ENCODE measurements at regions not wholly inside any gene's neighbourhood (a gene's known extent, or its start where the extent isn't known, plus 50 kb on each side); places are given as distances from the start of the nearest gene placed in this dataset.
"Not testable (repeated sequence)": the region's sequence is repeated elsewhere in the genome, so short reads cannot be mapped to it uniquely, and the experiment has no call there.

- no peaks in the 10 kb centered on the region for H3K9me3 ChIP-seq (ENCODE audit: insufficient read depth, low read length)
Measured at GRCh38 chr21:22355949-22356348, 1357.7 kb downstream of the NCAM2 start.

DNA sequence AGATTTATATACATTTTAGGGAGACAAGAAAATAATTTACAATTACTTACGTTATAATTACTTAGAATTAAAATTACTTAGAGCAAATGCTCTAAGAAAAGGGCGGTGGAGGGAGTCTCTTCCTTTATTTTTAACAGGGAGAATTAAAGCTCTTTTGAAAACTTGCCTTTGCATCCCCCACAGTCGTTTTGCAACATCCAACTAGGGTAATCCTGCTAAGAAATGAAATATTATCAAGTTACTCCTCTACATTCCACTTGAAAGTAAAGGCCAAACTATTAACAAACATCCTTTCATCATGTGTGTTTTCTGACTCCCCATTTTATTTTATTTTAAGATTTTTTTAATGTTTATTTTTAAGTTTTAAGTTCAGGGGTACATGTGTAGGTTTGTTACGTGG, 1358.5 kb downstream of the NCAM2 start:
- Histone ChIP-seq H3K4me2 (ENCODE audit: low read length) (no peak overlapping the region), H4K20me1 (ENCODE audit: insufficient read depth, low read length) (no peaks in the 10 kb centered on the region), H3K36me3 (replicated peaks; ENCODE audit: low read depth, low read length) (no peaks in the 10 kb centered on the region), H3K9me3 (ENCODE audit: insufficient read depth, low read length) (no peaks in the 10 kb centered on the region), H3K4me1 (ENCODE audit: low read length) (no peaks in the 10 kb centered on the region), H3K9ac (ENCODE audit: low read length) (no peak overlapping the region), H3K4me3 (ENCODE audit: low read length) (no peak overlapping the region), H2AFZ (ENCODE audit: low read depth, low read length) (no peak overlapping the region), H3K79me2 (ENCODE audit: low read length) (no peaks in the 10 kb centered on the region), H3K27ac (ENCODE audit: low read length) (no peak overlapping the region), H3K27me3 (ENCODE audit: low read depth, low read length) (no peaks in the 10 kb centered on the region)
- TF ChIP-seq EZH2phosphoT487 (IDR thresholded peaks at IDR 0.05; ENCODE audit: low read depth) (no peak), CTCF (IDR thresholded peaks at IDR 0.05; ENCODE audit: low read depth, low read length) (no peak)

More at GRCh38 chr21:22355949-22356348, 1357.7 kb downstream of the NCAM2 start:
- Histone ChIP-seq H3K27ac (ENCODE audit: low read length) (no peak overlapping the region), H2AFZ (ENCODE audit: low read depth, low read length) (no peak overlapping the region), H3K4me1 (ENCODE audit: low read length) (no peaks in the 10 kb centered on the region), H4K20me1 (ENCODE audit: insufficient read depth, low read length) (no peaks in the 10 kb centered on the region), H3K79me2 (ENCODE audit: low read length) (no peaks in the 10 kb centered on the region), H3K27me3 (ENCODE audit: low read depth, low read length) (no peaks in the 10 kb centered on the region), H3K9ac (ENCODE audit: low read length) (no peak overlapping the region), H3K4me2 (ENCODE audit: low read length) (no peak overlapping the region), H3K36me3 (replicated peaks; ENCODE audit: low read depth, low read length) (no peaks in the 10 kb centered on the region), H3K4me3 (ENCODE audit: low read length) (no peak overlapping the region)
- TF ChIP-seq CTCF (IDR thresholded peaks at IDR 0.05; ENCODE audit: low read depth, low read length) (no peak), EZH2phosphoT487 (IDR thresholded peaks at IDR 0.05; ENCODE audit: low read depth) (no peak)

- H3K27me3 ChIP-seq (ENCODE audit: low read depth, low read length); H3K4me2 ChIP-seq (ENCODE audit: low read length); H3K9me3 ChIP-seq (ENCODE audit: insufficient read depth, low read length); H3K9ac ChIP-seq (ENCODE audit: low read length); H3K4me3 ChIP-seq (ENCODE audit: low read length); H3K4me1 ChIP-seq (ENCODE audit: low read length); H3K36me3 ChIP-seq (replicated peaks; ENCODE audit: low read depth, low read length); H3K79me2 ChIP-seq (ENCODE audit: low read length); H4K20me1 ChIP-seq (ENCODE audit: insufficient read depth, low read length); H2AFZ ChIP-seq (ENCODE audit: low read depth, low read length); H3K27ac ChIP-seq (ENCODE audit: low read length): not testable (repeated sequence)
Measured at GRCh38 chr21:22359599-22359998, 1361.4 kb downstream of the NCAM2 start.

DNA sequence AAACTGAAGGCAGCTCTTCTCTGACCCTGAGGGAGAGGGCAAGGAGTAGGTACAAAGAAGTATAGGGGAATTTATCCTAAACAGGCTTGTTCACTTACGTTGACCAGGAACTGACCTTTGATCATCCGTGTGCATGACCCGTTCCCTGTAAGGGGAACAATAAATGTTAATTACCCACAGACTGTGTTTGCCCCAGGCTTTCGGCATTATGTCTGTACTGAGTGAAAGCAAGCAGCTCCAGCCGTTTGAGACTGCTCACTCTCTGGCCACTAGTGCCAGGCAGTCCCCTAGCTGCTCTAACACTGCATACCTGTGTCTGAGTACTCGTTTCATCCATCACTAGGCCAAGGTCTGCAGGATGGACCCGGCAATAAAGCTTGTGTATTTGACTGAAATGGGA, 1365.3 kb downstream of the NCAM2 start:
- Histone ChIP-seq H3K4me2 (ENCODE audit: low read length) (no peak overlapping the region), H3K27ac (ENCODE audit: low read length) (no peak overlapping the region), H2AFZ (ENCODE audit: low read depth, low read length) (no peak overlapping the region), H3K27me3 (ENCODE audit: low read depth, low read length) (no peaks in the 10 kb centered on the region), H3K9me3 (ENCODE audit: insufficient read depth, low read length) (no peaks in the 10 kb centered on the region), H3K36me3 (replicated peaks; ENCODE audit: low read depth, low read length) (no peaks in the 10 kb centered on the region), H4K20me1 (ENCODE audit: insufficient read depth, low read length) (no peaks in the 10 kb centered on the region), H3K4me1 (ENCODE audit: low read length) (no peaks in the 10 kb centered on the region), H3K9ac (ENCODE audit: low read length) (no peak overlapping the region), H3K79me2 (ENCODE audit: low read length) (no peaks in the 10 kb centered on the region), H3K4me3 (ENCODE audit: low read length) (no peak overlapping the region)
- TF ChIP-seq CTCF (IDR thresholded peaks at IDR 0.05; ENCODE audit: low read depth, low read length) = no peak
- TF ChIP-seq EZH2phosphoT487 (IDR thresholded peaks at IDR 0.05; ENCODE audit: low read depth) = no peak

GRCh38 chr21:22364163-22364562, 1366.0 kb downstream of the NCAM2 start:
- Histone ChIP-seq H2AFZ (ENCODE audit: low read depth, low read length) (no peak overlapping the region), H3K4me1 (ENCODE audit: low read length) (no peaks in the 10 kb centered on the region), H3K79me2 (ENCODE audit: low read length) (no peaks in the 10 kb centered on the region), H3K27ac (ENCODE audit: low read length) (no peak overlapping the region), H3K9me3 (ENCODE audit: insufficient read depth, low read length) (no peaks in the 10 kb centered on the region), H3K4me2 (ENCODE audit: low read length) (no peak overlapping the region), H3K4me3 (ENCODE audit: low read length) (no peak overlapping the region), H3K36me3 (replicated peaks; ENCODE audit: low read depth, low read length) (no peaks in the 10 kb centered on the region), H3K9ac (ENCODE audit: low read length) (no peak overlapping the region), H3K27me3 (ENCODE audit: low read depth, low read length) (no peaks in the 10 kb centered on the region), H4K20me1 (ENCODE audit: insufficient read depth, low read length) (no peaks in the 10 kb centered on the region)
- TF ChIP-seq CTCF (IDR thresholded peaks at IDR 0.05; ENCODE audit: low read depth, low read length) = no peak
- TF ChIP-seq EZH2phosphoT487 (IDR thresholded peaks at IDR 0.05; ENCODE audit: low read depth) = no peak

Measured in OCI-LY3 (cell line).